ENCODE measurements at regions not wholly inside any gene's neighbourhood (a gene's known extent, or its start where the extent isn't known, plus 50 kb on each side); places are given as distances from the start of the nearest gene placed in this dataset.
"Not testable (repeated sequence)": the region's sequence is repeated elsewhere in the genome, so short reads cannot be mapped to it uniquely, and the experiment has no call there.

DNA sequence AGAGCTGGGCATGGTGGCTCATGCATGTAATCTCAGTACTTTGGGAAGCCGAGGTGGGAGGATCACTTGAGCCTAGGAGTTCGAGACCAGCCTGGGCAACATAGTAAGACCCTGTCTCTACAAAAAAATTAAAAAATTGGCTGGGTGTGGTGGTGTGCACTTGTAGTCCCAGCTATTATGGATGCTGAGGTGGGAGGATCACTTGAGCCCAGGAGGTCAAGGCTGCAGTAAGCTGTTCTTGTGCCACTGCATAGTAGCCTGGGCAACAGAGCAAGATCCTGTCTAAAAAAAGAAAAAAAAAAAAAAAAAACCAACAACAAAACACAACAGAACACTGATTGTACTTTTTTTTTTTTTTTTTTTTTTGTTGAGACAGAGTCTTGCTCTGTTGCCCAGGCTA lies 74.0 kb upstream of the PSMA6 start:
- not testable (repeated sequence) for H2AFZ ChIP-seq (ENCODE audit: low read length); H3K27ac ChIP-seq (ENCODE audit: low read length); H3K9ac ChIP-seq (ENCODE audit: low read length); H4K20me1 ChIP-seq (ENCODE audit: insufficient read depth, low read depth, low read length); H3K36me3 ChIP-seq (ENCODE audit: insufficient read depth, low read length); H3K4me2 ChIP-seq (ENCODE audit: low read depth, low read length, poor library complexity, severe bottlenecking); H3K9me3 ChIP-seq (ENCODE audit: low read length); H3K9me2 ChIP-seq (replicated peaks; ENCODE audit: insufficient read depth, low read length); DNase-seq; H3K4me3 ChIP-seq (ENCODE audit: low read length); H3K27me3 ChIP-seq (ENCODE audit: low read length)
- Histone ChIP-seq H3K4me1 (ENCODE audit: low read length) (peaks cover 28% of the 10 kb centered on the region), H3K79me2 (ENCODE audit: low read length) (peaks cover 30% of the 10 kb centered on the region)

DNA sequence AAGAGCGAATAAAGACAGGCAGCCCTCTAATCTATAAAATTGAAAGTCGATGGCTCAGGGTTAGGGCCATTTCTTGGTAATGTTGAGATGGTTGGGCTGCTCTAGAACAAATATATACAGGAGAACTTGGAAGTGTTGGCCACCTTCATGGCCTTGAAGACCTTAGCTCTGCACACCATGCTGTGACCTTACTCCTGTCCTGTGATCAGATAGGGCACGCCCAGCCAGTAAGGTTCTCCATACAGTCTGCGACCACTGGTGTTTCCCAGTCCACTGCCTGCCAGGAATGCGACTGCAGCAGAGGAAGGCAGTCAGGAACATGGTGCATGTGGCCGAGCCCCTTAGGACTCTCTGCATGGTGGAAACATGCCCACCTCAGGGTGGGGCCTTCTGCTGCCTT lies 73.2 kb upstream of the PSMA6 start:
- H4K20me1 ChIP-seq (ENCODE audit: insufficient read depth, low read depth, low read length) = no peaks in the 10 kb centered on the region
- H3K9me3 ChIP-seq (ENCODE audit: low read length) = no peaks in the 10 kb centered on the region
- no peak overlapping the region for H3K4me2 ChIP-seq (ENCODE audit: low read depth, low read length, poor library complexity, severe bottlenecking)
- no peak overlapping the region for H3K9ac ChIP-seq (ENCODE audit: low read length)
- peaks cover 28% of the 10 kb centered on the region for H3K4me1 ChIP-seq (ENCODE audit: low read length)
- peaks cover 30% of the 10 kb centered on the region for H3K79me2 ChIP-seq (ENCODE audit: low read length)
- no peak for DNase-seq
- H2AFZ ChIP-seq (ENCODE audit: low read length) = no peak overlapping the region
- no peak overlapping the region for H3K4me3 ChIP-seq (ENCODE audit: low read length)
- H3K36me3 ChIP-seq (ENCODE audit: insufficient read depth, low read length) = no peaks in the 10 kb centered on the region
- no peaks in the 10 kb centered on the region for H3K27me3 ChIP-seq (ENCODE audit: low read length)
- H3K27ac ChIP-seq (ENCODE audit: low read length) = no peak overlapping the region
- no peaks in the 10 kb centered on the region for H3K9me2 ChIP-seq (replicated peaks; ENCODE audit: insufficient read depth, low read length)

DNA sequence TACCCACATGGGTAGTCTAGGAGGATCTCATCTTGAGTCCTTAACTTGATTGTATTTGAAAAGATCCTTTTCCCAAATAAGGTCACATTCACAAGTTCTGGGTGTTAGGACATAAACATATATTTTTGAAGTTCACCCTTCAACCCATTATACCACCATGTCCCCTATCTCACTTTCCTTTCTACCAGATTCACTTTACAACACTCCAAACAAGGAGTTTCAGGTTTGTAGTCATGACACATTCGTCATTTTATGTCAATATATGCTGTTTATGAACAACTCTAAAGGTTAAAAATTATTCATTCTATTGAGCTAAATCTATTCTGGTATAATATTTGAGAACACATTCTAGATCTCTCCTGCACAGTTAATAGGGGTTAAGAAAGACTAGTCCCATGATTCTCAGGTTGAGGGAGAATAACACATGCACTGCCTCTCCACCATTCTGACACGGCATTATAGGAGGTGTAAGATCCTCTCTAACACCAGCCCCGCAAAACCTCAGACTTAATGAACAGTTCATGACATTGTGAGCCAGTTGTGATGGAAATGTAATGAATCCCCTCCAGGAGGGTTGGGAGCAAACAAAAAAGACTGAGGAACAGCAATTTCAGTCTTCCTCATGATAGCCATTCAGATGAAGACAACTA lies 72.0 kb upstream of the PSMA6 start:
- no peaks in the 10 kb centered on the region for H3K27me3 ChIP-seq (ENCODE audit: low read length)
- H3K9ac ChIP-seq (ENCODE audit: low read length) = no peak overlapping the region
- no peaks in the 10 kb centered on the region for H3K9me2 ChIP-seq (replicated peaks; ENCODE audit: insufficient read depth, low read length)
- H3K27ac ChIP-seq (ENCODE audit: low read length) = no peak overlapping the region
- no peak overlapping the region for H3K4me3 ChIP-seq (ENCODE audit: low read length)
- peaks cover 30% of the 10 kb centered on the region for H3K79me2 ChIP-seq (ENCODE audit: low read length)
- H2AFZ ChIP-seq (ENCODE audit: low read length) = 0 out of 2 replicates have a peak overlapping the region, but pooled peaks have one; percentile 13
- no peaks in the 10 kb centered on the region for H3K36me3 ChIP-seq (ENCODE audit: insufficient read depth, low read length)
- H4K20me1 ChIP-seq (ENCODE audit: insufficient read depth, low read depth, low read length) = no peaks in the 10 kb centered on the region
- no peak for DNase-seq
- H3K4me2 ChIP-seq (ENCODE audit: low read depth, low read length, poor library complexity, severe bottlenecking) = no peak overlapping the region
- peaks cover 23% of the 10 kb centered on the region for H3K4me1 ChIP-seq (ENCODE audit: low read length)
- H3K9me3 ChIP-seq (ENCODE audit: low read length) = no peaks in the 10 kb centered on the region

DNA sequence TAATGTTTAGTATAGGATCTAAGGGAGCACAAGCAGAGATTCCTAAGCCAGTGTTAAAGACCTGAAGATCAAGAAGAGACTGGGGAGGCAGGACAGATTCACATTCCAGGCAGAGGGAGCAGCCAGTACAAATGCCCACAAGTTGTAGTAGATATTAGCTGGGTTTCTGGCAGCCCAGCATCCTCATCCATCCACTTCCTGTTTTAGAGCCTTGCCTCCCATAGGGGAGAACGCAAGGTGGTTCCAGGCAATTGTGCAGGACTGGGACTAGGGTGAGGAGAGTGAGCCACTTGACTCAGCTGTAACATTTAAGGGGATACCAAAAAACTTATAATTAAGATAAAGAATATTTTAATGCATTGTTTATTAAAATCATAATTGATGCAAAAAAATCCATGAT lies 71.3 kb upstream of the PSMA6 start:
- Histone ChIP-seq H3K4me3 (ENCODE audit: low read length) (no peak overlapping the region), H3K27me3 (ENCODE audit: low read length) (no peaks in the 10 kb centered on the region), H3K9ac (ENCODE audit: low read length) (no peak overlapping the region), H4K20me1 (ENCODE audit: insufficient read depth, low read depth, low read length) (no peaks in the 10 kb centered on the region), H3K9me3 (ENCODE audit: low read length) (no peaks in the 10 kb centered on the region), H3K27ac (ENCODE audit: low read length) (no peak overlapping the region), H3K4me2 (ENCODE audit: low read depth, low read length, poor library complexity, severe bottlenecking) (no peak overlapping the region), H2AFZ (ENCODE audit: low read length) (peak overlapping the region; percentile 13; the same call in 1 of the 2 replicates), H3K4me1 (ENCODE audit: low read length) (peaks cover 17% of the 10 kb centered on the region), H3K9me2 (replicated peaks; ENCODE audit: insufficient read depth, low read length) (no peaks in the 10 kb centered on the region), H3K36me3 (ENCODE audit: insufficient read depth, low read length) (no peaks in the 10 kb centered on the region), H3K79me2 (ENCODE audit: low read length) (peaks cover 31% of the 10 kb centered on the region)
- DNase-seq = peak; percentile 55

DNA sequence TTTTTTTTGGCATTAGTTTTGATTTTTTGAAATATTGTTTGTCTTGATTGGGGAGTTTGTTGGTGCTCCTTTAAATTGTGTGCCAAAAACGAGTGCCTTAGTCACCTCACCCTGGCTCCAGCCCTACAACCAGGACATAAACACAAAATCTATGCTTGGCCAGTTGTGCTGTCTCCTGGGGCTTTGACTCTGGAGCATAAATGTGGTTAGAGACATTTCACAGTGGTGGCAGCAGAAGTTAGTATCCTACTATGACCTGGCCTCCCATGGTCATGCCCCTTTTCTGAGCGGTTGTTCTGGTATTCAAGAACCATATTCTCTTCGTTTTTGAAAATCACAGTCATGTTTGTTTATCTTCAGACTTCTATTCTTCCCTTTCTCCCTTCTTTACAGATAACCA lies 70.7 kb upstream of the PSMA6 start:
- DNase-seq = no peak
- Histone ChIP-seq H3K27ac (ENCODE audit: low read length) (no peak overlapping the region), H3K4me1 (ENCODE audit: low read length) (peaks cover 17% of the 10 kb centered on the region), H3K79me2 (ENCODE audit: low read length) (peaks cover 31% of the 10 kb centered on the region), H3K4me2 (ENCODE audit: low read depth, low read length, poor library complexity, severe bottlenecking) (no peak overlapping the region), H3K9me3 (ENCODE audit: low read length) (no peaks in the 10 kb centered on the region), H2AFZ (ENCODE audit: low read length) (no peak overlapping the region), H3K9ac (ENCODE audit: low read length) (no peak overlapping the region), H3K4me3 (ENCODE audit: low read length) (no peak overlapping the region), H3K27me3 (ENCODE audit: low read length) (no peaks in the 10 kb centered on the region), H3K9me2 (replicated peaks; ENCODE audit: insufficient read depth, low read length) (no peaks in the 10 kb centered on the region), H4K20me1 (ENCODE audit: insufficient read depth, low read depth, low read length) (no peaks in the 10 kb centered on the region), H3K36me3 (ENCODE audit: insufficient read depth, low read length) (no peaks in the 10 kb centered on the region)

DNA sequence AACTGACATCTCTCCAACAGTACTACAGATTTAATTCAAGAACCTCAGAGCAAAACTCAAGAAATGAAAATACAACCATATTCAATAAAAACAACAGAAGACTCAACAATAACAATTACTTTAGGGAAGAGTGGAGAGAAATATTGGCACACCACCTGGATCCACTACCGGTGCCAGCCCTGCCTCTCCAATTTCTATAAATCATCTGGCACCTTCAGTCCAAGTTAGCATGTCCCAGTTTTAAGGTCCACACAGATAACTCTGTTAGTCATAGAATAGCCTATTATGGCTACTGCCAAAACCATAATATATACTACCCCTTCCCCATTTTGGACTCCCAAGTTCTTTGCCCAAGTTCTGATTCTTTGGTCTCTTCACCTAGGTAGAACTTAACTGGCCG lies 69.9 kb upstream of the PSMA6 start:
- Histone ChIP-seq H3K9ac (ENCODE audit: low read length) (no peak overlapping the region), H4K20me1 (ENCODE audit: insufficient read depth, low read depth, low read length) (no peaks in the 10 kb centered on the region), H3K4me3 (ENCODE audit: low read length) (no peak overlapping the region), H3K79me2 (ENCODE audit: low read length) (peaks cover 27% of the 10 kb centered on the region), H3K4me2 (ENCODE audit: low read depth, low read length, poor library complexity, severe bottlenecking) (no peak overlapping the region), H3K9me2 (replicated peaks; ENCODE audit: insufficient read depth, low read length) (no peaks in the 10 kb centered on the region), H3K36me3 (ENCODE audit: insufficient read depth, low read length) (no peaks in the 10 kb centered on the region), H3K27me3 (ENCODE audit: low read length) (no peaks in the 10 kb centered on the region), H3K27ac (ENCODE audit: low read length) (no peak overlapping the region), H3K4me1 (ENCODE audit: low read length) (peaks cover 17% of the 10 kb centered on the region), H2AFZ (ENCODE audit: low read length) (no peak overlapping the region), H3K9me3 (ENCODE audit: low read length) (no peaks in the 10 kb centered on the region)
- no peak for DNase-seq

DNA sequence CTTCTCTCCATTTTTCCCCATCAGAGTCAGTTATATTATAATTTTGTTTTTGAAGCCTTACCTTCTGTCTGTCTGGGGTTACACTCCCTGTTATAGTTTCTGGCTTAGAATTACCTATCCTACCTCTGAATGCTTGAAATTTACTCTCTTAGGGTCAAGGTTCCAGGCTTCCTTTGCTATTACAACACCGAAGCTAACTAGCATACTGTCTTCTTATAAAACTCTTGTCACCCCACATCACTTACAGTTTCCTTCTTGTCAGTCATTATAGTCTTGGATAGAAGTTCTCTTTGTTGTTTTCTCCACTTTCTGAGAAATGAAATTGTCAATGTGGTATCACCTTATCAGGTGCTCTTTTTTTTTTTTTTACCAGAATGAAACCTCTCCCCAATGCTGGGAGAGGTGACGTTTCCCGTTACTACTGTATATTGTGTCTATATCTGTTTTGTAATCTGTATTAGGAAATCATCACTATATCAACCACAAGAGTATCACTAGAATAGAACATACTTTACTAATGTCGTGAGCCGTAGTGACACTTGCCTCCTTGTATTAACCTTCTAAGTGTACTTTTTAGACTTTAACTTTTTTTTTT lies 69.2 kb upstream of the PSMA6 start:
- Histone ChIP-seq H3K4me1 (ENCODE audit: low read length) (peaks cover 17% of the 10 kb centered on the region), H3K36me3 (ENCODE audit: insufficient read depth, low read length) (no peaks in the 10 kb centered on the region), H3K27me3 (ENCODE audit: low read length) (no peaks in the 10 kb centered on the region), H3K9me2 (replicated peaks; ENCODE audit: insufficient read depth, low read length) (no peaks in the 10 kb centered on the region), H3K9me3 (ENCODE audit: low read length) (no peaks in the 10 kb centered on the region), H3K79me2 (ENCODE audit: low read length) (peaks cover 21% of the 10 kb centered on the region), H3K4me3 (ENCODE audit: low read length) (no peak overlapping the region), H4K20me1 (ENCODE audit: insufficient read depth, low read depth, low read length) (no peaks in the 10 kb centered on the region), H3K27ac (ENCODE audit: low read length) (no peak overlapping the region), H2AFZ (ENCODE audit: low read length) (no peak overlapping the region), H3K4me2 (ENCODE audit: low read depth, low read length, poor library complexity, severe bottlenecking) (no peak overlapping the region), H3K9ac (ENCODE audit: low read length) (no peak overlapping the region)
- DNase-seq = no peak

DNA sequence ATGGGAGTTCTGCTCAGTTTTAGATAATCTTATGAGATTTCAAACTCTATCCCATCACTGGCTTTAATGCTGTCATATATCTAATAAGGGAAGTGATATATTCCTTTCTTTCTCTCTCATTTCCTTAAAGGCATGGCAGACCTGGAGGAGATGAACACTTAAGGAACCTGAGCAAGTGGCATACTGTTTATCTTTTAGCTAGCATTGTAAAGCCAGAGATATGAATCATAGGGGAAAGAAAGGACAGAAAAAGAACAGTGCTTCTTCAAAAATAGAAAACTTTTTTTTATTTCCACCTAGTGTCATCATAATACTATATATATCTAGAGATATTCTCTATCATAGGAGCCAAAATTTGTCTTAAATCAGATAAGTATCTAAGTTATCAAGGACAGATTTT lies 68.3 kb upstream of the PSMA6 start:
- Histone ChIP-seq H3K27ac (ENCODE audit: low read length) (no peak overlapping the region), H4K20me1 (ENCODE audit: insufficient read depth, low read depth, low read length) (no peaks in the 10 kb centered on the region), H3K9ac (ENCODE audit: low read length) (no peak overlapping the region), H3K79me2 (ENCODE audit: low read length) (peaks cover 16% of the 10 kb centered on the region), H3K36me3 (ENCODE audit: insufficient read depth, low read length) (no peaks in the 10 kb centered on the region), H3K4me2 (ENCODE audit: low read depth, low read length, poor library complexity, severe bottlenecking) (no peak overlapping the region), H3K9me2 (replicated peaks; ENCODE audit: insufficient read depth, low read length) (no peaks in the 10 kb centered on the region), H3K4me1 (ENCODE audit: low read length) (peaks cover 17% of the 10 kb centered on the region), H2AFZ (ENCODE audit: low read length) (no peak overlapping the region), H3K4me3 (ENCODE audit: low read length) (no peak overlapping the region), H3K9me3 (ENCODE audit: low read length) (no peaks in the 10 kb centered on the region), H3K27me3 (ENCODE audit: low read length) (no peaks in the 10 kb centered on the region)
- no peak for DNase-seq

Data from Karpas-422 (cell line).